ENCODE measurements at regions not wholly inside any gene's neighbourhood (a gene's known extent, or its start where the extent isn't known, plus 50 kb on each side); places are given as distances from the start of the nearest gene placed in this dataset. TPM values are rescaled to one million over a fixed set of nuclear protein-coding genes. Genes with fewer than 3 reads are reported as not detected.

- no peak for DNase-seq
- no peak overlapping the region for H3K27ac ChIP-seq (ENCODE audit: low read depth in 1 of 2, low read length in 1 of 2)
- peaks cover 0 to 2% (median 0%) of the 10 kb centered on the region in 4 donors for H3K9me3 ChIP-seq (ENCODE audit: control insufficient read depth in 4 of 4, insufficient read depth in 3 of 4, low read length in 3 of 4)
- H3K36me3 ChIP-seq (ENCODE audit: control insufficient read depth in 4 of 4, insufficient read depth in 4 of 4, low read length in 4 of 4), result no peaks in the 10 kb centered on the region
- peaks cover 3 to 21% (median 5%) of the 10 kb centered on the region in 3 donors for H3K27me3 ChIP-seq (ENCODE audit: control insufficient read depth in 3 of 3, insufficient read depth in 3 of 3, low read length in 2 of 3)
- ATAC-seq (ENCODE audit: insufficient read depth, low FRiP score), result no peak
- peaks cover 0 to 5% (median 0%) of the 10 kb centered on the region in 5 donors for H3K4me1 ChIP-seq (ENCODE audit: control insufficient read depth in 5 of 5, insufficient read depth in 5 of 5, low read length in 5 of 5)
- no peak overlapping the region for H3K4me3 ChIP-seq
- WGBS, 2 donors, result 30 to 56% methylated on average over 12 of the region's 12 CpGs
- TF ChIP-seq, protein P1, sequence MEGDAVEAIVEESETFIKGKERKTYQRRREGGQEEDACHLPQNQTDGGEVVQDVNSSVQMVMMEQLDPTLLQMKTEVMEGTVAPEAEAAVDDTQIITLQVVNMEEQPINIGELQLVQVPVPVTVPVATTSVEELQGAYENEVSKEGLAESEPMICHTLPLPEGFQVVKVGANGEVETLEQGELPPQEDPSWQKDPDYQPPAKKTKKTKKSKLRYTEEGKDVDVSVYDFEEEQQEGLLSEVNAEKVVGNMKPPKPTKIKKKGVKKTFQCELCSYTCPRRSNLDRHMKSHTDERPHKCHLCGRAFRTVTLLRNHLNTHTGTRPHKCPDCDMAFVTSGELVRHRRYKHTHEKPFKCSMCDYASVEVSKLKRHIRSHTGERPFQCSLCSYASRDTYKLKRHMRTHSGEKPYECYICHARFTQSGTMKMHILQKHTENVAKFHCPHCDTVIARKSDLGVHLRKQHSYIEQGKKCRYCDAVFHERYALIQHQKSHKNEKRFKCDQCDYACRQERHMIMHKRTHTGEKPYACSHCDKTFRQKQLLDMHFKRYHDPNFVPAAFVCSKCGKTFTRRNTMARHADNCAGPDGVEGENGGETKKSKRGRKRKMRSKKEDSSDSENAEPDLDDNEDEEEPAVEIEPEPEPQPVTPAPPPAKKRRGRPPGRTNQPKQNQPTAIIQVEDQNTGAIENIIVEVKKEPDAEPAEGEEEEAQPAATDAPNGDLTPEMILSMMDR (IDR thresholded peaks at IDR 0.05; ENCODE audit: control extremely low read depth, extremely low read depth), result no peak
- no peak overlapping the region for H3K9ac ChIP-seq (ENCODE audit: insufficient read depth in 1 of 2, low read length in 2 of 2)
Measured at GRCh38 chr12:114735011-114735410, 51.0 kb upstream of the TBX3 start.

DNA sequence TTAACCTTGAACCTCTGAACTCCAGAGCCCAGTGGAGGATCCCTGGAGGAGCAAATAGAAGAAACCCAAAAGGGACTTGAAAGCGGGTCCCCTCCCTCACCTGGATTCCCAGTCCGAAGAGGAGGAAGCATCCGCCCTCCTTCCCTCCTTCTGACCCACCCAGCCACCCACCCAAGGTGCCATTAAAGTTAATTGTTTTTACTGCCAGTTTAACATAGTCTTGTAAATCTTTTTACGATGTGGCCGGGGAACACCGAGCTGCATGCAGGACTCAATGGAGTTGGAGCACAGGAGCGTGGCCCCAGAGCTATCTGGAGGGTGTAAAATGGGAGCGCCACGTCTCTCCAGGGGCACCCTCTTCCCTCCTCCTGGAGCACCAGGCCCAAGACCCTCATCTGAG is 49.9 kb upstream of the TBX3 start:
- H3K36me3 ChIP-seq (ENCODE audit: control insufficient read depth in 4 of 4, insufficient read depth in 4 of 4, low read length in 4 of 4), result no peaks in the 10 kb centered on the region
- peaks cover 0 to 2% (median 0%) of the 10 kb centered on the region in 4 donors for H3K9me3 ChIP-seq (ENCODE audit: control insufficient read depth in 4 of 4, insufficient read depth in 3 of 4, low read length in 3 of 4)
- TF ChIP-seq, protein P1 (IDR thresholded peaks at IDR 0.05; ENCODE audit: control extremely low read depth, extremely low read depth), result no peak
- DNase-seq, result no peak
- H3K9ac ChIP-seq (ENCODE audit: insufficient read depth in 1 of 2, low read length in 2 of 2), result no peak overlapping the region
- 32 to 76% methylated on average over 9 of the region's 9 CpGs for WGBS, 2 donors
- H3K4me1 ChIP-seq (ENCODE audit: control insufficient read depth in 5 of 5, insufficient read depth in 5 of 5, low read length in 5 of 5), result peaks cover 0 to 5% (median under 1%) of the 10 kb centered on the region in 5 donors
- H3K27ac ChIP-seq (ENCODE audit: low read depth in 1 of 2, low read length in 1 of 2), result no peak overlapping the region
- no peak for ATAC-seq (ENCODE audit: insufficient read depth, low FRiP score)
- H3K4me3 ChIP-seq, result no peak overlapping the region
- H3K27me3 ChIP-seq (ENCODE audit: control insufficient read depth in 3 of 3, insufficient read depth in 3 of 3, low read length in 2 of 3), result peaks cover 3 to 21% (median 5%) of the 10 kb centered on the region in 3 donors

Small RNA genes lying in the stretch of these regions (small RNA-seq; reads per million reads assigned to genes)
- gene AC009804.1 (ENCODE audit: low replicate concordance), result not detected
- not detected for gene RF00275 (ENCODE audit: low replicate concordance)
- not detected for gene RF00443 (ENCODE audit: low replicate concordance)
- not detected for gene RN7SL865P (ENCODE audit: low replicate concordance)
